ENCODE measurements at regions not wholly inside any gene's neighbourhood (a gene's known extent, or its start where the extent isn't known, plus 50 kb on each side); places are given as distances from the start of the nearest gene placed in this dataset.

- 90 to 96% methylated on average over 3 of the region's 3 CpGs for WGBS, 2 donors
- ATAC-seq (no peak), DNase-seq (no peak)
- peaks cover 0 to 19% (median 0%) of the 10 kb centered on the region in 9 donors for H3K4me1 ChIP-seq
- no peaks in the 10 kb centered on the region for H3K9me3 ChIP-seq
- intact Hi-C loops (cut with DNase I) = loop anchor here in 1 of 10 donors (2.0 kb wide), 1 partner anchor 18 kb away; no protein-coding TSS in a partner anchor
- no peak overlapping the region for H3K4me3 ChIP-seq
- H3K27ac ChIP-seq = no peak overlapping the region
- no peaks in the 10 kb centered on the region for H3K27me3 ChIP-seq
- H3K36me3 ChIP-seq = no peaks in the 10 kb centered on the region
- no peak for TF ChIP-seq CTCF (IDR thresholded peaks at IDR 0.05)
Observed at GRCh38 chr7:36066343-36066664, 86.8 kb upstream of the EEPD1 start.

GRCh38 chr7:36070230-36070629 is 82.8 kb upstream of the EEPD1 start:
- ATAC-seq (no peak), DNase-seq (no peak)
- WGBS, 2 donors = 81 to 83% methylated on average over 8 of the region's 8 CpGs
- intact Hi-C loops (cut with DNase I) = no loop called here
- Histone ChIP-seq H3K4me3 (no peak overlapping the region), H3K36me3 (no peaks in the 10 kb centered on the region), H3K4me1 (peaks cover 0 to 9% (median 0%) of the 10 kb centered on the region in 9 donors), H3K27me3 (peaks cover 0 to 3% (median 0%) of the 10 kb centered on the region in 7 donors), H3K9me3 (no peaks in the 10 kb centered on the region), H3K27ac (peak overlapping the region in 2 of 10 donors; percentile 18 to 44)
- TF ChIP-seq CTCF (IDR thresholded peaks at IDR 0.05) = no peak

- peaks cover 0 to 23% (median 10%) of the 10 kb centered on the region in 9 donors for H3K4me1 ChIP-seq
- no peaks in the 10 kb centered on the region for H3K36me3 ChIP-seq
- no peaks in the 10 kb centered on the region for H3K9me3 ChIP-seq
- 96 to 97% methylated on average over 1 of the region's 1 CpG for WGBS, 2 donors
- no peak overlapping the region for H3K27ac ChIP-seq
- H3K27me3 ChIP-seq = peaks cover 0 to 3% (median 0%) of the 10 kb centered on the region in 7 donors
- no peak overlapping the region for H3K4me3 ChIP-seq
- no peak for DNase-seq
- no peak for ATAC-seq
- TF ChIP-seq CTCF (IDR thresholded peaks at IDR 0.05) = no peak
- intact Hi-C loops (cut with DNase I) = no loop called here
Observed at GRCh38 chr7:36071605-36072004, 81.4 kb upstream of the EEPD1 start.

GRCh38 chr7:36072620-36073019 is 80.4 kb upstream of the EEPD1 start:
- Histone ChIP-seq H3K36me3 (no peaks in the 10 kb centered on the region), H3K9me3 (no peaks in the 10 kb centered on the region), H3K27me3 (peaks cover 0 to 3% (median 0%) of the 10 kb centered on the region in 7 donors), H3K27ac (no peak overlapping the region), H3K4me3 (no peak overlapping the region), H3K4me1 (peaks cover 0 to 25% (median 10%) of the 10 kb centered on the region in 9 donors)
- ATAC-seq = no peak
- no peak for TF ChIP-seq CTCF (IDR thresholded peaks at IDR 0.05)
- intact Hi-C loops (cut with DNase I) = no loop called here
- no peak for DNase-seq
- WGBS, 2 donors = 82 to 86% methylated on average over 4 of the region's 4 CpGs

Data from heart right ventricle (tissue), 16 donors.